ENCODE measurements at regions not wholly inside any gene's neighbourhood (a gene's known extent, or its start where the extent isn't known, plus 50 kb on each side); places are given as distances from the start of the nearest gene placed in this dataset.

DNA sequence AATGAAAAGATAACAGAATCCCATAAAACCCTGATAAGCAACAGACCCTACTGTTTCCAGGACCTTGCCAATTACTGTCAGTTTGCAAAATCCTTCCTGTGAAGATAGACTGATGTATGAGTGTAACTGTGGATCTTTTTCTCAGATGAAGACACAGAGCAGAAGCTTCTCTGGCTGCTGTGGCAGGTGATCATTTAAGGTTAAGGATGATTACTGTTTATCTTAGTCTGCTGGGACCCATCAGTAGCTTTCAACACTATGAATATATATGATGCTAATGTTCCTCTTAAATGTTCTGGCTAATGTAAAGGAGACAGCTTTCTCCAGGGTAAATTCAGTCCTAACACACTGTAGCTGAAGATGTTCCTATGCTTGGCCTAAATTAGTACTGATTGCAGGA lies 56.0 kb upstream of the CTTNBP2 start:
- ATAC-seq (replicated peaks in 6 of 8), result no peak
- H3K27ac ChIP-seq, result no peak overlapping the region
- H3K4me1 ChIP-seq (replicated peaks in 1 of 2), result peaks cover 0 to 8% of the 10 kb centered on the region in 2 donors
- no peak overlapping the region for H3K4me3 ChIP-seq
- in situ Hi-C loops (cut with MboI; ENCODE audit: low pct_unique_long_range_greater_than_20kb in 2 of 9, low sequenced_read_pairs in 9 of 9, unreplicated experiment in 9 of 9), result no loop called here

DNA sequence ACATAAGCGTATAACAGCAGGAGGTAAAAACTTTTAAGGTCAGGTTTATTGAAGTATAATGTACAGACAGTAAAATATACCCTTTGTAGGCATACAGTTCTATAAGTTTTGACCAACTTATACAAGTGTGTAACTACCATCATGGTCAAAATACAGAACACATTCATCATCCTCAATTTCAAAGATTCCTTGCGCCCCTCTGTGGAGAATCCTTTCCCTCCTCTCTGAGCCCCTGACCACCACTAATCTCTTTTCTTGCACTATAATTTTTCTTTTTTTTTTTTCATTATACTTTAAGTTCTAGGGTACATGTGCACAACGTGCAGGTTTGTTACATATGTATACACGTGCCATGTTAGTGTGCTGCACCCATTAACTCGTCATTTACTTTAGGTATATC lies 58.1 kb upstream of the CTTNBP2 start:
- ATAC-seq (replicated peaks in 6 of 8), result no peak
- WGBS, 10 experiments, result 25 to 100% (median 82%) methylated on average over 1 to 5 of the region's 5 CpGs; no CpG with 5 or more reads in 1 of the 10 experiments
- Histone ChIP-seq H3K4me1 (replicated peaks in 1 of 2) (peaks cover 0 to 8% of the 10 kb centered on the region in 2 donors), H3K4me3 (no peak overlapping the region), H3K27ac (no peak overlapping the region)
- in situ Hi-C loops (cut with MboI; ENCODE audit: low pct_unique_long_range_greater_than_20kb in 2 of 9, low sequenced_read_pairs in 9 of 9, unreplicated experiment in 9 of 9), result no loop called here

DNA sequence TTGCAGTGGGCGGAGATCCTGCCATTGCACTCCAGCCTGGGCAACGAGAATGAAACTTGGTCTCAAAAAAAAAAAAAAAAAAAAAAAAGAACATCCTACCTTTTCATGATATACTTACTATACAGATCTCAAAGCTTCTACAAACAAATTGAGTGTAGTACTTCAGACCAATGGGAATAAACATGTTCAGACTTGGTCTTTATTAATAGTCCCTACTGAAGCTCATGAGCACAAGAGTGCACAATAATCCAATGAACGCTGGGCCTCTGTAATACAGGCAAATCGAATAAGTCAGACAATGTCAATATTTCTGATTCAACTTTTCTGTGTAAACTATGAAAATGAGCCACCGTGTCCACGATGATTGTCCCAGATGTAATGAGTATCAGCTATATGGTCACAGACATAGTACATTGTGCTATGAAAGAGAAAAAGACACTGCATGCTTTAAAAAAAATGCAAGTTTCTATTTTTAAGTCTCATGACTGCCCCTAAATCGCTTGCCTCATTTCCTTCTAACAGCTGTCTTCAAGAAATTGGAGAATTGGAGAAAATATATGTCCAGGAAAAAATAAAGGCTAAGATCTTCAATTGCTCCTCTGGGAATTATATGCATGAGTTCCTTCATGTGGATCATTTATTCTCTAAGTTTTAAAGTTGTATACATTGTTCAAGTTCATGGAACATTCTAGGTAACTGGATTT lies 64.0 kb upstream of the CTTNBP2 start:
- H3K27ac ChIP-seq, result no peak overlapping the region
- in situ Hi-C loops (cut with MboI; ENCODE audit: low pct_unique_long_range_greater_than_20kb in 2 of 9, low sequenced_read_pairs in 9 of 9, unreplicated experiment in 9 of 9), result no loop called here
- ATAC-seq (replicated peaks in 6 of 8), result no peak
- WGBS, 10 experiments, result 15 to 90% (median 40%) methylated on average over 1 to 6 of the region's 7 CpGs; no CpG with 5 or more reads in 1 of the 10 experiments
- no peak overlapping the region for H3K4me3 ChIP-seq
- H3K4me1 ChIP-seq (replicated peaks in 1 of 2), result no peaks in the 10 kb centered on the region

DNA sequence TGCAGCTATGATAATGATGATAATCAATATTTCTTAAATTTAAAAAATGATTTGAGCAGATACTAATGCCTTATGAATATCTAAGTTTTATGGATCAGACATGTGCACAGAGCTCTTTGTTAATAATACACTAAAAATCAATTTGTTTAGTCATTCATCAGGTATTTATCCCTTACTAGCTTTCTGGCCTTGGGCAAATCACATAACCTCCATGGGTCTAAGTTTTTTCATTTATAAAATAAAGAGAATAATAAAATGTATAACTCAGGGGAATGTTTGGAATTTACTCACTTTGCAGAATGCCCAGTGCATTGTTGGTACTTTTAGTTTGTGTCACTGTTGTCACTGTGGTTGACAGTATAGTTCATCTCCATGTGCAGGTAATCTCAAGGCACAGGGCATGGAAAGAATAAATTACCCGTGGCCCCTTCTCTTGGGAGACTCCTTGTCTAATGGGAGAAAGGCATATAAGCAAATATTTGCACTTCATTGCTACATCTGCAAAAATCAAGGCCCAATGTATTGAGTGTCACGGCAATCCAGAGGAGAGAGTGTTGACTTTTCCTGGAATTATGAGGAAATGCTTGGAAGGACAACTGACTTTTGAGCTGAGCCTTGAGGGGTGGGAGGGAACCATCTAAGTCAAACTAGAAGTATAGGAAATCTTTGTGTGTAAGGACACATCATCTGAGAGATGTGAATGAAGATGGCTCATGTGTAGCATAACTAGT lies 64.7 kb upstream of the CTTNBP2 start:
- Histone ChIP-seq H3K27ac (no peak overlapping the region), H3K4me3 (no peak overlapping the region), H3K4me1 (replicated peaks in 1 of 2) (no peaks in the 10 kb centered on the region)
- ATAC-seq (replicated peaks in 6 of 8), result no peak
- in situ Hi-C loops (cut with MboI; ENCODE audit: low pct_unique_long_range_greater_than_20kb in 2 of 9, low sequenced_read_pairs in 9 of 9, unreplicated experiment in 9 of 9), result no loop called here
- WGBS, 10 experiments, result 0 to 81% (median 66%) methylated on average over 1 to 2 of the region's 2 CpGs; no CpG with 5 or more reads in 4 of the 10 experiments

DNA sequence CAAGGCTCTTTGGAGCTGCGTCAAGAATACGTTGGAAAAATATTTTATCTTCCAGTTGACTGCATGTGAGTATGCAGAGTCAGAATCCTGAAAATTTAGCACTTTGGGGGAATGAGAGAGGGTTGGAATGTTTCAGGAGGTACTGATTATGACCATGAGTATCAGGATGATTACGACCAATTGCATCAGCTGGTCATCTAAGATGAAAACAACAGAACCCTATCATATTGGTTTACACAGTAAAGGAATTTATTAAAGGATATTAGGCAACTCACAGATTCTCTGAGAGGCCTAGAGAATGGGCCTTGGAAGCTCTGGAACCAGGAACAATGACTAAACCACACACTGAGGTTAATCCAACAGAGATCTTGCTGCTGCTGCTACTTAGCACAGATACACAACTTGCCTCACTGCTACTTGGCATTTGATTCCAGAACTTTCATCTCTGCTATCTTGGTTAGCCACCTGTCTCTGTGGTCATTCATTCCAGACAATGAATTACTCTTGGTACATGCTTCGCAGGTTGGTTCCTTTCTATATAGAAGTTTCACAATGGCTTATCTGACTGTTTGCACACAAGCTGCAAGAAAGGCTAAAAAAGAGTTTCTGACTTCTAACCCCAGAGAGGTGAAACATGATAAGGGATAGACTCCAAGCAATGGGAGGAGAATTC lies 68.0 kb upstream of the CTTNBP2 start:
- in situ Hi-C loops (cut with MboI; ENCODE audit: low pct_unique_long_range_greater_than_20kb in 2 of 9, low sequenced_read_pairs in 9 of 9, unreplicated experiment in 9 of 9), result no loop called here
- WGBS, 10 experiments, result 0 to 100% (median 69%) methylated on average over 1 to 4 of the region's 4 CpGs; no CpG with 5 or more reads in 2 of the 10 experiments
- ATAC-seq (replicated peaks in 6 of 8), result peak in 2 of 8 experiments; percentile 55 to 64
- Histone ChIP-seq H3K4me3 (no peak overlapping the region), H3K4me1 (replicated peaks in 1 of 2) (no peaks in the 10 kb centered on the region), H3K27ac (no peak overlapping the region)

DNA sequence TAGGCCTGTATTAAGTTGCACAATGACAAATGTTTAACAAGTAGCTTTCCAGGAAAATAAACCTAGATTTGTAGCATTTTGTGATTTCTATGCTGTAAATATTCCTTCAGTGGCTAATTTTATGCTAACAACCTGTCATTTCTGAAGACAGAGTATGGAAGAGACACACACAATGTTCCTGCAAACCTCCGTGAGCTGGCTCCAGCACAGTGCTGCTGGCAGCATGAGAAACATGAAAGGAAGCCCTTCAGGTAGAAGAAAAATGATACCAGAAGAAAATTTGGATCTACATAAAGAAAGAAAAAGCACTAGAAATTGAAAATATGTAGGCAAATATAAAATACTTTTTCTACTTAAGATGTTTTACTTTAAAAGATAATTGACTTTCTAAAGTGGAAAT lies 69.5 kb upstream of the CTTNBP2 start:
- Histone ChIP-seq H3K4me3 (no peak overlapping the region), H3K4me1 (replicated peaks in 1 of 2) (no peaks in the 10 kb centered on the region), H3K27ac (no peak overlapping the region)
- in situ Hi-C loops (cut with MboI; ENCODE audit: low pct_unique_long_range_greater_than_20kb in 2 of 9, low sequenced_read_pairs in 9 of 9, unreplicated experiment in 9 of 9), result no loop called here
- ATAC-seq (replicated peaks in 6 of 8), result no peak
- 0 to 100% (median 39%) methylated on average over 1 of the region's 1 CpG; no CpG with 5 or more reads in 4 of the 10 experiments for WGBS, 10 experiments

DNA sequence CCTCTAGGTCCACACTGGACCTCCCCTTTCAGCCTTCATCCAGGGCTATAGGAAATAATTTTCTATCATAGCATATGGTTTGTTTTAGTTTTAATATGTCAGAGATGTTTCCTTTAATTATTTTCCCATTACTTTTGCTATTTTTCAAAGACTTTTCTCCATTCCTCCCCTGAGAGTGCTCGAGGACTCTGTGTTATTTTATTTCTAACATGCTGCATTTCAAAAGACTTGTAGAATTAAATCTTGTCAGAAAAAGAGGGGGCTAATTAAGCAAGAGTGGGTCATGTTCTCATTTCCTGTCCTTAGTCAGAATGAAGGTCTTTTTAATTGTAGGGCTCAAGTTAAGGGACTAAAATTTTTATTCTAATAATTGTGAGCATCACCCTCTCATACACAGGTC lies 71.6 kb upstream of the CTTNBP2 start:
- no peaks in the 10 kb centered on the region for H3K4me1 ChIP-seq (replicated peaks in 1 of 2)
- H3K4me3 ChIP-seq, result no peak overlapping the region
- H3K27ac ChIP-seq, result no peak overlapping the region
- in situ Hi-C loops (cut with MboI; ENCODE audit: low pct_unique_long_range_greater_than_20kb in 2 of 9, low sequenced_read_pairs in 9 of 9, unreplicated experiment in 9 of 9), result no loop called here
- no peak for ATAC-seq (replicated peaks in 6 of 8)
- WGBS, 10 experiments, result 0 to 100% (median 82%) methylated on average over 1 of the region's 1 CpG; no CpG with 5 or more reads in 1 of the 10 experiments

DNA sequence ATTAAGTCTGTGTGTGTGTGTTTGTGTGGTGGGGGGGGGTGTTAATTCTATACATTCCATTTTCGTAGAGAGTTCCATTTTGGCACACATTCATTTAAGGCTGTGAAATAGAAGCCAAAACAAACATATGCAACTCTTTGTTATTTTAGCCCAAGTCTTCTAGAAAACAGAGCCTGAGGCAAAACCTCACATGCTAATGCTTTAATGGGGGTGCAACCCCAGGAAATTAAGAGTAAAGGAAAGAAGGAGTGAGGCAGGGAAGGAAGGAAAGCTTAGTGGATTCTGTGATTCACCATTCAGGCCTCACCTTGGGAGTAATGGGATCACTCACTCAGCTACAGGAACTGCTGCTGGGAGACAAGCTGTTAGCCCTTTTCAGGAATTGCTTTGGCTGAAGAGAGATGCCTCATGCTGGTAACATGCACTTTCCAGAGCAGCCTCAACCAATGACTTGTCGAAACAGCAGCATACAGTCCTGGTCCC lies 73.0 kb upstream of the CTTNBP2 start:
- Histone ChIP-seq H3K4me1 (replicated peaks in 1 of 2) (no peaks in the 10 kb centered on the region), H3K27ac (no peak overlapping the region), H3K4me3 (no peak overlapping the region)
- WGBS, 10 experiments, result 0 to 100% (median 67%) methylated on average over 1 to 2 of the region's 2 CpGs
- in situ Hi-C loops (cut with MboI; ENCODE audit: low pct_unique_long_range_greater_than_20kb in 2 of 9, low sequenced_read_pairs in 9 of 9, unreplicated experiment in 9 of 9), result no loop called here
- ATAC-seq (replicated peaks in 6 of 8), result peak in 2 of 8 experiments; percentile 37 to 66

DNA sequence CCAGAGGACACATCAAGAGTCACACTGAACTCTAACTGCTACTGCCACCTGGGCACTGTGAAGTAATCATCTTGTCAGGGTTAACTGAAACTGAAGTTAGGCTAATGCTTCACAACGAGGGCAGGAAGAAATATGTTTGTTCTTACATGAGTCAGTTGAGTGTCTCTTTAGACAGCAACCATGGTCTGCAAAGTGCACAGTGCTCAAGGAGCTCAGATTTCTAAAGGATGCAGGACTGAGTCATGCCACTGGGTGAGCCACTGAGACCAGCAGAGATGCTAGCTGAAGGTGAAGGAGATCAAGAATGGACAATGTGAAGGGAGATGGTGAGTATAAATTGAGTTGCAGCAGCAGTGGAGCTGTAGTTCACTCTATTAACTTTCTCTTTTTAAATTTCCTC lies 76.0 kb upstream of the CTTNBP2 start:
- in situ Hi-C loops (cut with MboI; ENCODE audit: low pct_unique_long_range_greater_than_20kb in 2 of 9, low sequenced_read_pairs in 9 of 9, unreplicated experiment in 9 of 9), result no loop called here

DNA sequence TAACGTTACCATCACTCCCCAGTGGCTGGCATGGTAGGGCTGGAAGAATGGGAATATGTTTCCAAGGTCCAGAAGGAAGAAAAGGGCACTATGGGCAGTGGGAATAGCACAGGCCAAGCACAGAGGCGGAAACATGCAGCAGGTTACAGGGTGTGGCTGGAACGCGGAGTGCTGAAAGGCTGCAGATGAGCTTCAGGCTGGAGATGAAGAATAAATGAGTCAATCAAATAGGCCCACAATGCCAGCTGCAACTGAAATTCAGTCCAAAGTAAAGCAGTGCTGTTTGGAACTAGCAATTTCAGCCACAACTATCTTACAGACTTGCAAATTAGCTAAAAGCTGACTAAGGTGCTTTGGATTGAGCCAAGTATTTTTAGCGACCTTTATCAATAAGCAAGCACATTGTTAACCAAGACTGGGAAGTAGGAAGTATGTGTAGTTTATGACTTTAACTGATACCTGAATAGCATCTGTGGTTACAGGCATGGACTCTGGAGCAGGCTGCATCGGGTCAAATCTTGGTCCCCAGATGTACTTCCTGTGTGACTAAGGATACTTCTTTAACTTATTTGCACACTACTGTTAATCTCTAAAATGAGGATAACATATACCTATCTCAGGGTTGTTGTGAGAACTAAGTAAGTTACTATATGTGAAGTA lies 77.5 kb upstream of the CTTNBP2 start:
- H3K4me1 ChIP-seq (replicated peaks in 1 of 2), result no peaks in the 10 kb centered on the region
- in situ Hi-C loops (cut with MboI; ENCODE audit: low pct_unique_long_range_greater_than_20kb in 2 of 9, low sequenced_read_pairs in 9 of 9, unreplicated experiment in 9 of 9), result no loop called here
- H3K27ac ChIP-seq, result no peak overlapping the region
- ATAC-seq (replicated peaks in 6 of 8), result no peak
- no peak overlapping the region for H3K4me3 ChIP-seq
- 33 to 100% (median 80%) methylated on average over 1 to 6 of the region's 6 CpGs for WGBS, 10 experiments

More for the DNA sequence above, 76.0 kb upstream of the CTTNBP2 start:
- H3K4me1 ChIP-seq (replicated peaks in 1 of 2), result no peaks in the 10 kb centered on the region
- peak in 2 of 8 experiments; percentile 26 to 53 for ATAC-seq (replicated peaks in 6 of 8)
- H3K4me3 ChIP-seq, result no peak overlapping the region
- H3K27ac ChIP-seq, result no peak overlapping the region
- WGBS, 10 experiments, result 78 to 100% methylated on average over 1 of the region's 1 CpG; no CpG with 5 or more reads in 8 of the 10 experiments

DNA sequence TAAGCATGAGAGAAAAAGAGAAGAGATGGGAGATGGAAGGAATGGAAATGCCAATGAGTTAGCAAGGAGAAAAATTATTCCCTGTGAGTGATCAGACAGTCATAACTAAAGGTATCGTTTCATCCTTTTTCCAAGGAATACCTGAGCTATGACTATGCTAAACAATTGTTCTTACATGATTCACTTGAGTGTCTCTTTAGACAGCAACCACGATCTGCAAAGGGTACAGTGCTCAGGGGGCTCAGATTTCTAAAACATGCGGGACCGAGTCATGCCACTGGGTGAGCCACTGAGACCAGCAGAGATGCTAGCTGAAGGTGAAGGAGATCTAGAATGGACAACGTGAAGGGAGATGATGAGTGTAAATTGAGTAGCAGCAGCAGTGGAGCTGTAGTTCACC lies 78.0 kb upstream of the CTTNBP2 start:
- in situ Hi-C loops (cut with MboI; ENCODE audit: low pct_unique_long_range_greater_than_20kb in 2 of 9, low sequenced_read_pairs in 9 of 9, unreplicated experiment in 9 of 9), result no loop called here
- H3K27ac ChIP-seq, result no peak overlapping the region
- H3K4me1 ChIP-seq (replicated peaks in 1 of 2), result no peaks in the 10 kb centered on the region
- ATAC-seq (replicated peaks in 6 of 8), result no peak
- whole genome bisulfite sequencing, 10 experiments, result 6 to 96% (median 66%) methylated on average over 2 to 5 of the region's 5 CpGs; no CpG with 5 or more reads in 2 of the 10 experiments
- H3K4me3 ChIP-seq, result no peak overlapping the region

DNA sequence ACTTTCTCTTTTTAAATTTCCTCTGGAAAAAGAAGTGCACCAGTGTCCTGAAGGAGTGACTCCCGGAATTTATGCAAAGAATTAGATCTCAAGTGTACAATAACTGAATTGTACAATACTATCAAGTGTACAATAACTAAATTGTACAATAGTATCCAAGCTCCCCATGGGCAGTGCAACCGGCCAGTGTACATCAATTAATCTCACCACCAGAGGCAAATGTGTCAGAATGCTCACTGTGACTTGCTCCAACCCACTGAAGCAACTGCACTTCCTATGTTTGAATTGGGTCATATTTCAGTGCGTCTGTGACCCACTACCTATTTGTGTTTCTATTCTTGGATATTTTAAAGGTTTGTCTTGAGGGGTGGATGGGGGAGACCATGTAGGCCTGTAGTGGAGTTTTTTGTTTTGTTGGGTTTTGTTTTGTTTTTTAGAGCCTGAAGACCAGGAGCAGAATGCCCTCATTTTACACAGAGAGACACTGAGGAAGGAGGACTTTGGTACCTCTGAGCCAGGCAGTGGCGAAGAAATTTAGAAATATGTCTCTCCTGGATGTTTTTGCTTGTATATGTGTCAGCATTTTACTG lies 78.5 kb upstream of the CTTNBP2 start:
- Histone ChIP-seq H3K27ac (no peak overlapping the region), H3K4me1 (replicated peaks in 1 of 2) (no peaks in the 10 kb centered on the region), H3K4me3 (no peak overlapping the region)
- peak in 2 of 8 experiments; percentile 39 to 65 for ATAC-seq (replicated peaks in 6 of 8)
- WGBS, 10 experiments, result 6 to 100% (median 80%) methylated on average over 1 to 4 of the region's 4 CpGs; no CpG with 5 or more reads in 1 of the 10 experiments
- in situ Hi-C loops (cut with MboI; ENCODE audit: low pct_unique_long_range_greater_than_20kb in 2 of 9, low sequenced_read_pairs in 9 of 9, unreplicated experiment in 9 of 9), result no loop called here

All from motor neuron (in vitro differentiated cells).